ENCODE measurements at regions not wholly inside any gene's neighbourhood (a gene's known extent, or its start where the extent isn't known, plus 50 kb on each side); places are given as distances from the start of the nearest gene placed in this dataset.

DNA sequence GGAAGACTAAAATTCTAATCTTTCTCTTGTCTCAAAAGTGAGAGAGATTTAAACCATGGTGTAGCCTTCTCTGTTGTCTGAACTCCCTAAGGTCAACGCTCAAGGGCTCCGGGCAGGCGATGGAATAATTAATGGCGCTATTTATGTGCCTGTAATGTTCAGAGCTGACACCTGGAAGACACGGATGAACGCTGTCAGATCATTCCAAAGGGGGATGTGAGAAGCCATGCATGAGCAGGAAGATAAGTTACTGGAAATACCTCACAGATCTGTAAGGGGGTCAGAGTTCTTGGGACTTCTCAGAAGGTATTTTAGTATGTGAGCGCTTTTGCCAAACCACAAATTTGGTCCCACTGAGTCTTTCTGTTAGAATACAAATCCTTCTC is 73.3 kb upstream of the MTPN start:
- ATAC-seq (no peak), DNase-seq (no peak)
- Histone ChIP-seq H3K36me3 (no peaks in the 10 kb centered on the region), H3K9me3 (no peaks in the 10 kb centered on the region), H3K27ac (no peak overlapping the region), H3K4me3 (no peak overlapping the region), H3K27me3 (no peaks in the 10 kb centered on the region), H3K4me1 (no peaks in the 10 kb centered on the region)
- TF ChIP-seq, protein P1, sequence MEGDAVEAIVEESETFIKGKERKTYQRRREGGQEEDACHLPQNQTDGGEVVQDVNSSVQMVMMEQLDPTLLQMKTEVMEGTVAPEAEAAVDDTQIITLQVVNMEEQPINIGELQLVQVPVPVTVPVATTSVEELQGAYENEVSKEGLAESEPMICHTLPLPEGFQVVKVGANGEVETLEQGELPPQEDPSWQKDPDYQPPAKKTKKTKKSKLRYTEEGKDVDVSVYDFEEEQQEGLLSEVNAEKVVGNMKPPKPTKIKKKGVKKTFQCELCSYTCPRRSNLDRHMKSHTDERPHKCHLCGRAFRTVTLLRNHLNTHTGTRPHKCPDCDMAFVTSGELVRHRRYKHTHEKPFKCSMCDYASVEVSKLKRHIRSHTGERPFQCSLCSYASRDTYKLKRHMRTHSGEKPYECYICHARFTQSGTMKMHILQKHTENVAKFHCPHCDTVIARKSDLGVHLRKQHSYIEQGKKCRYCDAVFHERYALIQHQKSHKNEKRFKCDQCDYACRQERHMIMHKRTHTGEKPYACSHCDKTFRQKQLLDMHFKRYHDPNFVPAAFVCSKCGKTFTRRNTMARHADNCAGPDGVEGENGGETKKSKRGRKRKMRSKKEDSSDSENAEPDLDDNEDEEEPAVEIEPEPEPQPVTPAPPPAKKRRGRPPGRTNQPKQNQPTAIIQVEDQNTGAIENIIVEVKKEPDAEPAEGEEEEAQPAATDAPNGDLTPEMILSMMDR (IDR thresholded peaks at IDR 0.05 in 4 of 5, conservative IDR thresholded peaks at IDR 0.05 in 1 of 5) = no peak
- TF ChIP-seq POLR2A (IDR thresholded peaks at IDR 0.05) = no peak
- in situ Hi-C loops (cut with MboI; ENCODE audit: low sequenced_read_pairs in 4 of 4) = no loop called here
- intact Hi-C loops (cut with DNase I; ENCODE audit: low total_unique reads) = no loop called here

DNA sequence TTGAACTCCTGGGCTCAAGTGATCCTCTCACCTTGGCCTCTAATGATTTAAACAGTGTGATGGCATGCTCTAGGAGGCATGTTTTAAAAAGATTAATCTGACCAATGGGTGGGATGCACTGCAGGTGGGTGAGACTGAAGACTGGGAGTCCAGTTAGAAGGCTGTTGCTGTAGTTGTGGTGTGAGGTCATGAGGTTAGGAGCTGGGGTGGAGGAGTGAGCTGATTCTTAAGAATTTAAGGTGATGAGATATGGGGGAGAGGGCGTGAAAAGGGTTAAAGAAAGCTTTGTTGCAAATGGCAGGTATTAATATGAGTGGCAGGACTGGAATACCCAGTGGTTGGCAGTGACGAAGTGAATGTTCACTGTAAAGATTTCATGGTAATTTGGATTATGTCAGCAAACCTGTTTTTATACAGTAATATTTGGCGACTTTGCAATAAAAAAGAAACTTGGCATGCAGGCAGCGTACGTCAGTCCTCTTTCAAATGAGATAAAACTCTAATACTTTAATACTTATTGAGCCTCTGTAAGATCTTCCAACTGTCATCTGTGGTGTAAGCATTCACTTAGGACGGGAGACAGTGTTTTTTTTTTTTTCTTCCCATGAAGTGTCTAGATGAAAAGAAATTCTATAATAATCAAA is 72.8 kb upstream of the MTPN start:
- intact Hi-C loops (cut with DNase I; ENCODE audit: low total_unique reads) (no loop called here), in situ Hi-C loops (cut with MboI; ENCODE audit: low sequenced_read_pairs in 4 of 4) (no loop called here)
- H3K9me3 ChIP-seq = no peaks in the 10 kb centered on the region
- ATAC-seq = no peak
- H3K36me3 ChIP-seq = no peaks in the 10 kb centered on the region
- H3K27ac ChIP-seq = no peak overlapping the region
- TF ChIP-seq, protein P1 (IDR thresholded peaks at IDR 0.05 in 4 of 5, conservative IDR thresholded peaks at IDR 0.05 in 1 of 5) = no peak
- no peak for TF ChIP-seq POLR2A (IDR thresholded peaks at IDR 0.05)
- H3K4me3 ChIP-seq = no peak overlapping the region
- DNase-seq = no peak
- no peaks in the 10 kb centered on the region for H3K4me1 ChIP-seq
- no peaks in the 10 kb centered on the region for H3K27me3 ChIP-seq

DNA sequence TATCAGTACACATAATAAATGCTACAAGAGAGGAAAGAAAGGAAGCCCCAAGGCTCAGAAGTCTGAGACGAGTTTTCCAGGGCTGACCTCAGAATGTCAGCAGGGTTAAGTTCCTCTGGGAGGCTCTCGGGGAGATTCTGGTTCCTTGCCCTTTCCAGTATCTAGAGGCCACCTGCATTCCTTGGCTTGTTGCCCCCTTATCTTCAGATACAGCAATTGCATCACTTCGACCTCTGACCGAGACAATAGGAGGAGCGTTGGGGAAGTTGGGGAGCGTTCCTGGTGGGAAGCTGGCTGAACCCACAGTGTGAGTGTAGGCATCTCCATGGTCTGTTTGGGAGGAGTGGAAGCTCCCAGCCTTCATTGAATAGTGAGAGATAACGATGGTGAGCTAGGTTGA is 72.0 kb upstream of the MTPN start:
- intact Hi-C loops (cut with DNase I; ENCODE audit: low total_unique reads) (no loop called here), in situ Hi-C loops (cut with MboI; ENCODE audit: low sequenced_read_pairs in 4 of 4) (no loop called here)
- Histone ChIP-seq H3K27me3 (no peaks in the 10 kb centered on the region), H3K9me3 (no peaks in the 10 kb centered on the region), H3K4me1 (no peaks in the 10 kb centered on the region), H3K36me3 (no peaks in the 10 kb centered on the region), H3K27ac (no peak overlapping the region), H3K4me3 (no peak overlapping the region)
- TF ChIP-seq, protein P1 (IDR thresholded peaks at IDR 0.05 in 4 of 5, conservative IDR thresholded peaks at IDR 0.05 in 1 of 5) = no peak
- TF ChIP-seq POLR2A (IDR thresholded peaks at IDR 0.05) = no peak
- ATAC-seq = no peak
- no peak for DNase-seq

DNA sequence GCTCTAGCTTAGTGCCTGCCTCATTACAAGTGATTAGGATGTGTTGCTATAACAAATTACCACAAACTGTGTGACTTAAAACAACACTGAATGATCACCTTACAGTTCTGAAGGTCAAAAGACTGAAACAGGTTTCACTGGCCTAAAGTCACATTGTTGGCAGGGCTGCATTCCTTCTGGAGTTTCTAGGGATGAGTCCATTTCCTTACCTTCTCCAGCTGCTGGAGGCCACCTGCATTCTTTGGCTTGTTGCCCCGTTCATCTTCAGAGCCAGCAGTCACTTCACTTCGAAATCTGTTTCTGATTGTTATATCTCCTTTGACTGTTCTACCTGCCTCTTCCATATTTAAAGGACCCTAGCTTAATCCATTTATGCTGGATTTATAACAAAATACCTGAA is 69.4 kb upstream of the MTPN start:
- H3K4me1 ChIP-seq = no peaks in the 10 kb centered on the region
- H3K36me3 ChIP-seq = no peaks in the 10 kb centered on the region
- TF ChIP-seq POLR2A (IDR thresholded peaks at IDR 0.05) = no peak
- TF ChIP-seq, protein P1 (IDR thresholded peaks at IDR 0.05 in 4 of 5, conservative IDR thresholded peaks at IDR 0.05 in 1 of 5) = no peak
- in situ Hi-C loops (cut with MboI; ENCODE audit: low sequenced_read_pairs in 4 of 4) = no loop called here
- H3K27me3 ChIP-seq = no peaks in the 10 kb centered on the region
- no peak overlapping the region for H3K4me3 ChIP-seq
- H3K27ac ChIP-seq = no peak overlapping the region
- DNase-seq (no peak), ATAC-seq (no peak)
- no peaks in the 10 kb centered on the region for H3K9me3 ChIP-seq
- intact Hi-C loops (cut with DNase I; ENCODE audit: low total_unique reads) = no loop called here

DNA sequence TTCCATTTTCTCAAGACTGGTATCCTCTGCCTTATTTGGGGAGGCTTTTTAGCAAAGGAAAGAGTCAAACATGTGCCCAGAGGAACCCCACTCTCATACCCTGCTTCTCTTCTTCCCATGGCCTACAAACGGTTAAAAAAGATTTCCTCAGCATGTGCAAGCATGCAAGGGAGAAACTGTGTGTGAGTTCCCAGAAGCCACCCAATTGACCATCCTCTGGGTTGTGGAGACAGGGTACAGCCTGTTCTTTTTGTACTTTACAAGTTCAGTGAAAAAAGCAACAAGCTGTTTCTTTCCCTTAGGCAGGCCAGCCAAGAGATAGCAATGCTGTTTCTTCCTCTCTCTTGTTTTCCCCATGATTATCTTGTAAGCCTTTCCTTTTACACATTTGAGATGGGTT is 68.8 kb upstream of the MTPN start:
- H3K27ac ChIP-seq = no peak overlapping the region
- DNase-seq = no peak
- intact Hi-C loops (cut with DNase I; ENCODE audit: low total_unique reads) (no loop called here), in situ Hi-C loops (cut with MboI; ENCODE audit: low sequenced_read_pairs in 4 of 4) (no loop called here)
- no peaks in the 10 kb centered on the region for H3K36me3 ChIP-seq
- TF ChIP-seq, protein P1 (IDR thresholded peaks at IDR 0.05 in 4 of 5, conservative IDR thresholded peaks at IDR 0.05 in 1 of 5) = no peak
- TF ChIP-seq POLR2A (IDR thresholded peaks at IDR 0.05) = no peak
- H3K4me3 ChIP-seq = no peak overlapping the region
- H3K4me1 ChIP-seq = no peaks in the 10 kb centered on the region
- no peaks in the 10 kb centered on the region for H3K9me3 ChIP-seq
- ATAC-seq = no peak
- H3K27me3 ChIP-seq = no peaks in the 10 kb centered on the region

All from gastrocnemius medialis (tissue), 4 donors.